OCI-LY3 (cell line): ENCODE measurements at regions not wholly inside any gene's neighbourhood (a gene's known extent, or its start where the extent isn't known, plus 50 kb on each side); places are given as distances from the start of the nearest gene placed in this dataset.

Source experiments
- CTCF ChIP-seq: fragments of 200-600, 300-600 bp; sonication (generic); IDR thresholded peaks from 2 replicates; pipeline ENCODE4 v1.5.1; 2014; ENCODE audit warnings: antibody characterized with exemption, low read length, low read depth
- EZH2phosphoT487 ChIP-seq: fragments of 200-600 bp; shearing (Covaris generic); IDR thresholded peaks from 2 replicates; pipeline ENCODE4 v1.6.1; 2018; ENCODE audit warnings: antibody characterized with exemption, mixed run types, low read depth

- TF ChIP-seq EZH2phosphoT487 (no peak), CTCF (no peak)
Measured at GRCh38 chr3:64319391-64319790, 94.1 kb upstream of the PRICKLE2 start.
